SU-DHL-6 (cell line): ENCODE measurements at regions not wholly inside any gene's neighbourhood (a gene's known extent, or its start where the extent isn't known, plus 50 kb on each side); places are given as distances from the start of the nearest gene placed in this dataset.
"Not testable (repeated sequence)": the region's sequence is repeated elsewhere in the genome, so short reads cannot be mapped to it uniquely, and the experiment has no call there.

ENCODE experiments used
- H2AFZ ChIP-seq: fragments of 200-600 bp; sonication (generic); 2 replicates; pipeline ENCODE4 v1.6.1; 2014; ENCODE audit warnings: low read depth, mild to moderate bottlenecking, moderate library complexity, mixed read lengths, antibody characterized with exemption, low read length; ENCODE audit not compliant: severe bottlenecking
- H3F3A ChIP-seq: fragments of 200-600 bp; shearing (Covaris generic); 2 replicates; pipeline ENCODE4 v1.6.0; 2016; ENCODE audit warnings: antibody characterized with exemption, mild to moderate bottlenecking; ENCODE audit not compliant: insufficient read depth
- H3K27ac ChIP-seq: fragments of 200-600 bp; sonication (generic); 2 replicates; pipeline ENCODE4 v1.5.1; 2016; ENCODE audit warnings: low read depth, mild to moderate bottlenecking, low read length, moderate library complexity, mixed read lengths
- H3K27me3 ChIP-seq: fragments of 200-600 bp; sonication (generic), shearing (Covaris generic); 2 replicates; pipeline ENCODE4 v1.6.0; 2014; ENCODE audit warnings: mild to moderate bottlenecking, low read length
- H3K36me3 ChIP-seq: fragments of 200-600 bp; sonication (generic); 2 replicates; pipeline ENCODE4 v1.6.1; 2014; ENCODE audit warnings: mild to moderate bottlenecking, low read length, mixed read lengths
- H3K4me2 ChIP-seq: fragments of 300-600, 200-600 bp; shearing (Covaris generic), sonication (generic); 2 replicates; pipeline ENCODE4 v1.6.0; 2014; ENCODE audit warnings: low read length, low read depth, mild to moderate bottlenecking; ENCODE audit not compliant: poor library complexity, severe bottlenecking
- H3K4me3 ChIP-seq: fragments of 200-600 bp; sonication (generic); 2 replicates; pipeline ENCODE4 v1.5.1; 2014; ENCODE audit warnings: antibody characterized with exemption, low read length, mild to moderate bottlenecking, mixed read lengths; ENCODE audit not compliant: insufficient read depth, poor library complexity, severe bottlenecking
- H3K79me2 ChIP-seq: fragments of 200-600 bp; sonication (generic); 2 replicates; pipeline ENCODE4 v1.6.1; 2014; ENCODE audit warnings: mild to moderate bottlenecking, low read length, moderate library complexity; ENCODE audit not compliant: insufficient read depth
- H3K9ac ChIP-seq: fragments of 200-600 bp; sonication (generic); 2 replicates; pipeline ENCODE4 v1.7.0; 2014; ENCODE audit warnings: mild to moderate bottlenecking, low read length
- H3K9me2 ChIP-seq: fragments of 200-600 bp; sonication (generic); replicated peaks from 2 replicates; pipeline ENCODE4 v1.6.1; 2014; ENCODE audit warnings: low read length; ENCODE audit not compliant: insufficient read depth
- H3K9me3 ChIP-seq: fragments of 200-600 bp; sonication (generic); 2 replicates; pipeline ENCODE4 v1.6.1; 2014; ENCODE audit warnings: low read length, mixed read lengths; ENCODE audit not compliant: insufficient read depth
- H4K20me1 ChIP-seq: fragments of 200-600 bp; sonication (generic); 2 replicates; pipeline ENCODE4 v1.6.1; 2014; ENCODE audit warnings: low read depth, mild to moderate bottlenecking, antibody characterized with exemption, low read length, moderate library complexity, mixed read lengths
- CTCF ChIP-seq: fragments of 200-600 bp; sonication (generic); IDR thresholded peaks from one replicate; pipeline ENCODE4 v1.5.1; 2017; ENCODE audit warnings: antibody characterized with exemption, mild to moderate bottlenecking, low read length, moderate library complexity; ENCODE audit not compliant: insufficient read depth, poor library complexity, severe bottlenecking
- EZH2phosphoT487 ChIP-seq: fragments of 200-600 bp; sonication (generic), shearing (Covaris generic); conservative IDR thresholded peaks from 2 replicates; pipeline ENCODE4 v1.6.1; 2018; ENCODE audit warnings: mild to moderate bottlenecking, antibody characterized with exemption, low read length, moderate library complexity, mixed read lengths

DNA sequence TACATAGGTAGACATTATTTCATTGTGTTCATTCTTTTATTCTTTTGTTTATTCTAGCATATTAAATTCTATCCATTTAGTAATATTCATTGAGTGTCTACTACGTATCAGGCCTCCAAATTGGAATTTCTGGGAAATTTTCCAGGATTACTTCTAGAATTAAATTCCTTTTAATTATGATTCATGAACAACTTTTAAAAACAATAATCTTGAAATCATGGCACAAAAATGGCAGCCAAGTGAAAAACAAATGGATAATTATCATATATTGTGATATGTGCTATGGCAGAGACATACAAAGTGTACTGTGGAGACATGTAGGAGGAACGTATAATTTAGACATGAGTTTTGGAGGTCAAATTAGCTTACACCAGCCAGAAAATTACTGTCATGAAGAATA lies 868.5 kb downstream of the FAT4 start:
- H3K4me3 ChIP-seq = no peak overlapping the region
- no peak overlapping the region for H3K27ac ChIP-seq
- H3K9ac ChIP-seq = no peak overlapping the region
- H3K9me2 ChIP-seq = no peaks in the 10 kb centered on the region
- H3F3A ChIP-seq = no peaks in the 10 kb centered on the region
- no peaks in the 10 kb centered on the region for H3K9me3 ChIP-seq
- no peaks in the 10 kb centered on the region for H3K36me3 ChIP-seq
- no peak overlapping the region for H3K4me2 ChIP-seq
- no peaks in the 10 kb centered on the region for H3K79me2 ChIP-seq
- H4K20me1 ChIP-seq = no peaks in the 10 kb centered on the region
- H2AFZ ChIP-seq = no peak overlapping the region
- no peak for TF ChIP-seq EZH2phosphoT487
- TF ChIP-seq CTCF = no peak
- H3K27me3 ChIP-seq = no peaks in the 10 kb centered on the region

- Histone ChIP-seq H3K9me2 (no peaks in the 10 kb centered on the region), H2AFZ (no peak overlapping the region), H3K79me2 (no peaks in the 10 kb centered on the region), H3K4me2 (no peak overlapping the region), H3K27ac (no peak overlapping the region), H3K27me3 (no peaks in the 10 kb centered on the region), H3K9ac (no peak overlapping the region), H3K36me3 (no peaks in the 10 kb centered on the region), H3K4me3 (no peak overlapping the region), H4K20me1 (no peaks in the 10 kb centered on the region), H3K9me3 (no peaks in the 10 kb centered on the region), H3F3A (no peaks in the 10 kb centered on the region)
- TF ChIP-seq CTCF (no peak), EZH2phosphoT487 (no peak)
Observed at GRCh38 chr4:126191536-126191935, 876.8 kb downstream of the FAT4 start.

GRCh38 chr4:126192506-126192905 lies 877.8 kb downstream of the FAT4 start:
- H2AFZ ChIP-seq = no peak overlapping the region
- no peaks in the 10 kb centered on the region for H3K9me2 ChIP-seq
- H3K9me3 ChIP-seq = no peaks in the 10 kb centered on the region
- H3K27ac ChIP-seq = no peak overlapping the region
- no peaks in the 10 kb centered on the region for H3K36me3 ChIP-seq
- H3K4me2 ChIP-seq = no peak overlapping the region
- no peak overlapping the region for H3K9ac ChIP-seq
- H3K79me2 ChIP-seq = no peaks in the 10 kb centered on the region
- TF ChIP-seq CTCF = no peak
- no peak for TF ChIP-seq EZH2phosphoT487
- no peaks in the 10 kb centered on the region for H3F3A ChIP-seq
- no peak overlapping the region for H3K4me3 ChIP-seq
- H4K20me1 ChIP-seq = no peaks in the 10 kb centered on the region
- no peaks in the 10 kb centered on the region for H3K27me3 ChIP-seq

GRCh38 chr4:126201251-126202138 lies 886.7 kb downstream of the FAT4 start:
- H4K20me1 ChIP-seq, H3K36me3 ChIP-seq, H2AFZ ChIP-seq, H3K4me2 ChIP-seq, H3K27me3 ChIP-seq, H3K4me3 ChIP-seq, H3F3A ChIP-seq, H3K27ac ChIP-seq, H3K9me3 ChIP-seq, H3K79me2 ChIP-seq, H3K9me2 ChIP-seq, H3K9ac ChIP-seq: not testable (repeated sequence)
